H1 (cell line): ENCODE measurements at regions not wholly inside any gene's neighbourhood (a gene's known extent, or its start where the extent isn't known, plus 50 kb on each side); places are given as distances from the start of the nearest gene placed in this dataset.

Source experiments
- CTCF ChIA-PET: fragments of 300-600 bp; sonication (Branson Sonifier 250); formaldehyde crosslinking; loops from one replicate; lab custom pipeline; 2021; ENCODE audit not compliant: partially characterized antibody; lab: Charles Lee
- POLR2A ChIA-PET: fragments of 300-600 bp; sonication (Branson Sonifier 250); formaldehyde crosslinking; loops from one replicate; lab custom pipeline; 2021; ENCODE audit warnings: inconsistent platforms; ENCODE audit not compliant: partially characterized antibody; lab: Charles Lee
- DNase-seq, 2 experiments: peaks; one replicate each; pipeline versions ENCODE4 v3.0.0 to v3.0.0-alpha.2; 2010 to 2022; ENCODE audit warnings: low spot score in 2 of 2, low read depth in 1 of 2, mixed read lengths in 1 of 2
- FAIRE-seq: peaks from 2 replicates; lab custom pipeline; 2011; peaks lifted over from hg19 to GRCh38; lab: Jason Lieb, UNC
- H2AFZ ChIP-seq: 2 replicates; pipeline ENCODE4 v1.8.1; 2012; ENCODE audit warnings: low read length, inconsistent platforms
- H2AK5ac ChIP-seq: 2 replicates; pipeline ENCODE4 v1.6.1; 2013; ENCODE audit warnings: low read depth, low read length
- H2BK120ac ChIP-seq: replicated peaks from 2 replicates; pipeline ENCODE3; 2013; ENCODE audit warnings: low read depth, low read length, inconsistent platforms
- H2BK12ac ChIP-seq: 2 replicates; pipeline ENCODE4 v1.6.1; 2013; ENCODE audit warnings: low read depth, low read length
- H2BK15ac ChIP-seq: 2 replicates; pipeline ENCODE4 v1.6.1; 2013; ENCODE audit warnings: low read length
- H2BK20ac ChIP-seq: 2 replicates; pipeline ENCODE4 v1.6.1; 2013; ENCODE audit warnings: low read length
- H2BK5ac ChIP-seq: 2 replicates; pipeline ENCODE4 v1.6.1; 2013; ENCODE audit warnings: low read depth, low read length
- H3K14ac ChIP-seq: 2 replicates; pipeline ENCODE4 v1.6.1; 2013; ENCODE audit warnings: inconsistent platforms; ENCODE audit not compliant: insufficient read length
- H3K18ac ChIP-seq: 2 replicates; pipeline ENCODE4 v1.6.1; 2013; ENCODE audit warnings: low read length; ENCODE audit errors: extremely low read depth
- H3K23ac ChIP-seq: 2 replicates; pipeline ENCODE4 v1.6.1; 2013; ENCODE audit warnings: inconsistent platforms; ENCODE audit not compliant: insufficient read length
- H3K23me2 ChIP-seq: 2 replicates; pipeline ENCODE4 v1.6.1; 2013; ENCODE audit warnings: low read depth, low read length
- H3K27ac ChIP-seq: 2 replicates; pipeline ENCODE4 v1.6.1; 2011; ENCODE audit warnings: low read depth, low read length, inconsistent platforms
- H3K27me3 ChIP-seq, 4 experiments: replicated peaks in 1 of 4; 1 replicate in 1 of 4; 2 replicates in 3 of 4; pipeline versions ENCODE4 v1.6.1 to v1.8.1; 2011 to 2013; ENCODE audit warnings: low read length in 3 of 4, mild to moderate bottlenecking in 3 of 4, inconsistent platforms in 2 of 4, mixed read lengths in 2 of 4, moderate library complexity in 1 of 4; ENCODE audit not compliant: control insufficient read depth in 3 of 4, insufficient read depth in 3 of 4; ENCODE audit errors: extremely low read depth in 1 of 4
- H3K36me3 ChIP-seq, 4 experiments: 2 replicates each; pipeline versions ENCODE4 v1.6.1 to v1.8.1; 2011 to 2013; ENCODE audit warnings: mild to moderate bottlenecking in 4 of 4, low read length in 3 of 4, moderate library complexity in 2 of 4, control low read depth in 1 of 4, inconsistent platforms in 1 of 4; ENCODE audit not compliant: insufficient read depth in 4 of 4, control insufficient read depth in 2 of 4
- H3K4ac ChIP-seq: replicated peaks from 2 replicates; pipeline ENCODE3; 2013; ENCODE audit warnings: low read length, low read depth, mixed read lengths, inconsistent platforms; ENCODE audit not compliant: insufficient read length
- H3K4me1 ChIP-seq, 4 experiments: replicated peaks in 1 of 4; 1 replicate in 1 of 4; 2 replicates in 3 of 4; pipeline versions ENCODE4 v1.6.1 to v1.8.1; 2011 to 2013; ENCODE audit warnings: low read length in 3 of 4, inconsistent platforms in 2 of 4, mixed read lengths in 1 of 4; ENCODE audit not compliant: insufficient read depth in 4 of 4, control insufficient read depth in 3 of 4
- H3K4me2 ChIP-seq, 2 experiments: 2 replicates each; pipeline versions ENCODE4 v1.6.1 to v1.8.1; 2011 to 2013; ENCODE audit warnings: low read depth in 2 of 2, low read length in 2 of 2, control low read depth in 1 of 2, inconsistent platforms in 1 of 2, mild to moderate bottlenecking in 1 of 2; ENCODE audit not compliant: insufficient read depth in 1 of 2
- H3K4me3 ChIP-seq, 4 experiments: fragments of 200-600, 300-600 bp in 1 of 4; sonication (generic), shearing (Covaris generic), sonication (Bioruptor Twin) in 1 of 4; 2 replicates each; pipeline versions ENCODE4 v1.5.1 to v1.8.1; 2011 to 2016; ENCODE audit warnings: low read length in 4 of 4, low read depth in 3 of 4, control low read depth in 2 of 4, inconsistent platforms in 2 of 4, mild to moderate bottlenecking in 2 of 4, mixed read lengths in 1 of 4, moderate library complexity in 1 of 4; ENCODE audit not compliant: insufficient read depth in 2 of 4; ENCODE audit errors: extremely low read depth in 1 of 4
- H3K56ac ChIP-seq: replicated peaks from 2 replicates; pipeline ENCODE3; 2013; ENCODE audit warnings: low read depth, mild to moderate bottlenecking, mixed read lengths, low read length, inconsistent platforms; ENCODE audit not compliant: insufficient read length
- H3K79me1 ChIP-seq: 2 replicates; pipeline ENCODE4 v1.6.1; 2013; ENCODE audit warnings: low read depth, low read length, control low read depth
- H3K79me2 ChIP-seq, 2 experiments: 2 replicates each; pipeline versions ENCODE4 v1.6.1 to v1.8.1; 2012 to 2013; ENCODE audit warnings: low read length in 2 of 2, mild to moderate bottlenecking in 2 of 2, inconsistent platforms in 1 of 2; ENCODE audit not compliant: insufficient read depth in 2 of 2, control insufficient read depth in 1 of 2
- H3K9ac ChIP-seq, 4 experiments: replicated peaks in 1 of 4; 1 replicate in 1 of 4; 2 replicates in 3 of 4; pipeline versions ENCODE4 v1.6.1 to v1.8.1; 2011 to 2013; ENCODE audit warnings: low read depth in 3 of 4, low read length in 3 of 4, control low read depth in 2 of 4, mild to moderate bottlenecking in 2 of 4, moderate library complexity in 2 of 4, inconsistent platforms in 1 of 4; ENCODE audit errors: extremely low read depth in 1 of 4
- H3K9me3 ChIP-seq, 2 experiments: 2 replicates each; pipeline versions ENCODE4 v1.6.1 to v1.8.1; 2012 to 2013; ENCODE audit warnings: mild to moderate bottlenecking in 2 of 2, moderate library complexity in 2 of 2, control low read depth in 1 of 2, inconsistent platforms in 1 of 2, low read depth in 1 of 2, low read length in 1 of 2, mixed read lengths in 1 of 2; ENCODE audit not compliant: insufficient read depth in 2 of 2
- H4K20me1 ChIP-seq, 2 experiments: replicated peaks in 1 of 2; 2 replicates each; pipeline versions ENCODE3 to v1.8.1; 2011 to 2013; ENCODE audit warnings: inconsistent platforms in 2 of 2, low read length in 2 of 2, mild to moderate bottlenecking in 1 of 2; ENCODE audit not compliant: insufficient read depth in 2 of 2, control insufficient read depth in 1 of 2
- H4K5ac ChIP-seq: 2 replicates; pipeline ENCODE4 v1.6.1; 2013; ENCODE audit warnings: low read length, low read depth, mixed read lengths, inconsistent platforms; ENCODE audit not compliant: insufficient read length
- H4K8ac ChIP-seq: 2 replicates; pipeline ENCODE4 v1.8.0; 2013; ENCODE audit warnings: mild to moderate bottlenecking, moderate library complexity, low read length, inconsistent platforms; ENCODE audit not compliant: insufficient read depth; ENCODE audit errors: extremely low read depth
- H4K91ac ChIP-seq: replicated peaks from 2 replicates; pipeline ENCODE3; 2013; ENCODE audit warnings: low read length, mixed read lengths, inconsistent platforms; ENCODE audit not compliant: insufficient read length
- CBX8 ChIP-seq: fragments of 300-800, 300-1000 bp; sonication (generic); IDR thresholded peaks from 2 replicates; pipeline ENCODE4 v1.7.1; 2016; ENCODE audit warnings: low read depth, low read length, borderline replicate concordance
- CHD2 ChIP-seq: IDR thresholded peaks from 2 replicates; pipeline ENCODE4 v1.6.1; 2012; ENCODE audit warnings: low read length, improper control_type of control experiment
- CREB1 ChIP-seq: IDR thresholded peaks from 2 replicates; pipeline ENCODE4 v1.6.1; 2012; ENCODE audit warnings: inconsistent platforms
- CTBP2 ChIP-seq: IDR thresholded peaks from 2 replicates; pipeline ENCODE4 v1.7.0; 2011; ENCODE audit warnings: borderline replicate concordance, mild to moderate bottlenecking, moderate library complexity, mixed read lengths, low read length; ENCODE audit not compliant: insufficient read depth, insufficient read length
- FOSL1 ChIP-seq: IDR thresholded peaks from 2 replicates; pipeline ENCODE4 v1.6.1; 2011; ENCODE audit warnings: mild to moderate bottlenecking, low read depth, low read length, moderate library complexity; ENCODE audit not compliant: insufficient read depth
- JUND ChIP-seq: IDR thresholded peaks from 2 replicates; pipeline ENCODE4 v1.6.1; 2011; ENCODE audit warnings: mild to moderate bottlenecking, improper control_type of control experiment, low read length
- KDM5A ChIP-seq: fragments of 200-600 bp; IDR thresholded peaks from 2 replicates; pipeline ENCODE4 v1.7.1; 2012; ENCODE audit warnings: mild to moderate bottlenecking, low read length, inconsistent platforms, mixed read lengths
- NANOG ChIP-seq: IDR thresholded peaks from 2 replicates; pipeline ENCODE4 v1.6.1; 2011; ENCODE audit warnings: low read length, low read depth, mild to moderate bottlenecking, inconsistent platforms; ENCODE audit not compliant: insufficient read depth, poor library complexity, severe bottlenecking
- NRF1 ChIP-seq: IDR thresholded peaks from 2 replicates; pipeline ENCODE4 v1.6.1; 2011; ENCODE audit warnings: mild to moderate bottlenecking, low read depth, low read length, improper control_type of control experiment
- RBBP5 ChIP-seq: IDR thresholded peaks from 2 replicates; pipeline ENCODE4 v1.7.1; 2012; ENCODE audit warnings: low read depth, mild to moderate bottlenecking, inconsistent platforms, low read length, moderate library complexity, borderline replicate concordance
- SP2 ChIP-seq: IDR thresholded peaks from 2 replicates; pipeline ENCODE4 v1.6.1; 2012; ENCODE audit warnings: mild to moderate bottlenecking, low read length, inconsistent platforms
- TAF1 ChIP-seq: IDR thresholded peaks from 2 replicates; pipeline ENCODE4 v1.6.1; 2011; ENCODE audit warnings: mild to moderate bottlenecking, low read depth, low read length
- TEAD4 ChIP-seq: IDR thresholded peaks from 2 replicates; pipeline ENCODE4 v1.6.1; 2012; ENCODE audit warnings: low read depth, low read length, inconsistent platforms, mixed read lengths
- USF2 ChIP-seq: IDR thresholded peaks from 2 replicates; pipeline ENCODE4 v1.6.1; 2011; ENCODE audit warnings: low read length, improper control_type of control experiment
- ZNF274 ChIP-seq: IDR thresholded peaks from 2 replicates; pipeline ENCODE4 v1.7.0; 2012; ENCODE audit warnings: low read length, borderline replicate concordance; ENCODE audit errors: extremely low read depth
- WGBS, 2 experiments: shearing (Covaris generic) in 1 of 2; methylation state at CpG; one replicate each; pipeline versions ENCODE4 v1.1.6 to v1.1.7; 2013 to 2015; ENCODE audit warnings: low lambda C conversion rate in 2 of 2, mixed read lengths in 2 of 2, inconsistent platforms in 1 of 2, low coverage in 1 of 2, missing lambda C conversion rate in 1 of 2; ENCODE audit not compliant: insufficient replicate concordance in 2 of 2, insufficient coverage in 1 of 2, insufficient read length in 1 of 2; ENCODE audit errors: extremely low coverage in 1 of 2, missing lambda C conversion rate in 1 of 2; 5-methylcytosine and 5-hydroxymethylcytosine counted together

- H3K18ac ChIP-seq = no peak overlapping the region
- CTCF ChIA-PET = interaction anchor here (1.3 kb wide), 1 partner anchor 18 kb away, joined by 3 read pairs; no protein-coding TSS in a partner anchor
- TF ChIP-seq FOSL1 = no peak
- TF ChIP-seq USF2 = no peak
- TF ChIP-seq ZNF274 = no peak
- TF ChIP-seq TAF1 = no peak
- no peak for TF ChIP-seq CREB1
- TF ChIP-seq NANOG = no peak
- no peak for TF ChIP-seq TEAD4
- no peak for TF ChIP-seq RBBP5
- no peak for TF ChIP-seq JUND
- no peak for TF ChIP-seq CHD2
- no peak for TF ChIP-seq SP2
- no peak for TF ChIP-seq KDM5A
- no peak for TF ChIP-seq NRF1
- TF ChIP-seq CTBP2 = no peak
- TF ChIP-seq CBX8 = no peak
These were observed 247.6 kb downstream of the SLC4A3 start for GRCh38 chr2:219875036-219875435.

More at GRCh38 chr2:219875036-219875435, 247.6 kb downstream of the SLC4A3 start:
- Histone ChIP-seq H4K5ac (no peak overlapping the region), H3K4me3 (no peak overlapping the region), H3K27ac (no peak overlapping the region), H4K20me1 (no peaks in the 10 kb centered on the region), H3K4ac (no peak overlapping the region), H3K4me1 (peaks cover 0 to 17% (median 8%) of the 10 kb centered on the region in 4 experiments; a peak in 5 of 7 replicates), H3K9me3 (no peaks in the 10 kb centered on the region), H3K23ac (no peak overlapping the region), H2BK15ac (no peak overlapping the region), H3K9ac (no peak overlapping the region), H2AK5ac (no peak overlapping the region), H3K14ac (no peak overlapping the region), H4K8ac (no peak overlapping the region), H3K27me3 (no peaks in the 10 kb centered on the region), H2AFZ (no peak overlapping the region), H3K23me2 (no peaks in the 10 kb centered on the region; the same call in 1 of the 2 replicates), H2BK120ac (no peak overlapping the region), H3K56ac (no peak overlapping the region), H4K91ac (no peak overlapping the region), H2BK5ac (no peak overlapping the region), H2BK20ac (peak overlapping the region; percentile 21; the same call in 1 of the 2 replicates), H2BK12ac (no peak overlapping the region), H3K79me1 (no peaks in the 10 kb centered on the region), H3K79me2 (no peaks in the 10 kb centered on the region), H3K4me2 (no peak overlapping the region), H3K36me3 (no peaks in the 10 kb centered on the region)
- DNase-seq (no peak), FAIRE-seq (no peak)
- 95% methylated on average over 1 of the region's 1 CpG; no CpG with 5 or more reads in 1 of the 2 experiments for WGBS, 2 experiments
- POLR2A ChIA-PET = no interaction called here
